Stimulated activated naive B cell treated with anti-CD40 and anti-IgM and Interleukin-4, amounts not matched to agents 10 μg/mL and 1 μg/mL and 100 μg/mL, for 72 hours (primary cell): ENCODE measurements at regions not wholly inside any gene's neighbourhood (a gene's known extent, or its start where the extent isn't known, plus 50 kb on each side); places are given as distances from the start of the nearest gene placed in this dataset.

Experiments
- ATAC-seq, 2 donors: fragments of 150-1000 bp; cut with Tn5 transposase; replicated peaks; 2 replicates each; pipeline ENCODE4 v1.10.0; 2021; ENCODE audit warnings: moderate library complexity in 1 of 2
- DNase-seq: peaks from one replicate; pipeline ENCODE4 v3.0.0; 2021
- H3K27ac Mint-ChIP-seq: one replicate; pipeline ENCODE4 v1.8.0; 2022; ENCODE audit warnings: mild to moderate bottlenecking, mixed read lengths
- H3K27me3 Mint-ChIP-seq, 2 donors: one replicate each; pipeline ENCODE4 v1.8.0; 2022; ENCODE audit warnings: mixed read lengths in 2 of 2
- H3K36me3 Mint-ChIP-seq, 2 donors: one replicate each; pipeline ENCODE4 v1.8.0; 2022; ENCODE audit warnings: mixed read lengths in 2 of 2, mild to moderate bottlenecking in 1 of 2
- H3K4me1 Mint-ChIP-seq, 2 donors: one replicate each; pipeline ENCODE4 v1.8.0; 2022; ENCODE audit warnings: mixed read lengths in 2 of 2, mild to moderate bottlenecking in 1 of 2
- H3K4me3 Mint-ChIP-seq, 2 donors: one replicate each; pipeline ENCODE4 v1.8.0; 2022; ENCODE audit warnings: mild to moderate bottlenecking in 2 of 2, mixed read lengths in 2 of 2, moderate library complexity in 1 of 2
- H3K9me3 Mint-ChIP-seq, 2 donors: one replicate each; pipeline ENCODE4 v1.8.0; 2022; ENCODE audit warnings: mixed read lengths in 2 of 2, mild to moderate bottlenecking in 1 of 2

GRCh38 chr18:53994016-53994415, 230.5 kb downstream of the MBD2 start:
- Mint-ChIP-seq H3K4me3 (no peak overlapping the region), H3K36me3 (no peaks in the 10 kb centered on the region), H3K27ac (no peak overlapping the region), H3K9me3 (peaks cover 0 to 2% of the 10 kb centered on the region in 2 donors), H3K4me1 (no peaks in the 10 kb centered on the region), H3K27me3 (peaks cover 0 to 14% of the 10 kb centered on the region in 2 donors)
- ATAC-seq, result no peak
- DNase-seq, result no peak

- H3K4me3 Mint-ChIP-seq, result no peak overlapping the region
- H3K9me3 Mint-ChIP-seq, result peaks cover 0 to under 1% of the 10 kb centered on the region in 2 donors
- no peak overlapping the region for H3K27ac Mint-ChIP-seq
- DNase-seq (no peak), ATAC-seq (no peak)
- no peaks in the 10 kb centered on the region for H3K4me1 Mint-ChIP-seq
- peaks cover 0 to 7% of the 10 kb centered on the region in 2 donors for H3K27me3 Mint-ChIP-seq
- no peaks in the 10 kb centered on the region for H3K36me3 Mint-ChIP-seq
Observed at GRCh38 chr18:53991805-53992204, 232.7 kb downstream of the MBD2 start.

- Mint-ChIP-seq H3K36me3 (no peaks in the 10 kb centered on the region), H3K4me3 (no peak overlapping the region), H3K27me3 (peaks cover 0 to 5% of the 10 kb centered on the region in 2 donors), H3K9me3 (no peaks in the 10 kb centered on the region), H3K4me1 (no peaks in the 10 kb centered on the region), H3K27ac (no peak overlapping the region)
- DNase-seq (no peak), ATAC-seq (no peak)
Observed at GRCh38 chr18:53991202-53991601, 233.3 kb downstream of the MBD2 start.

GRCh38 chr18:53990485-53990884, 234.0 kb downstream of the MBD2 start:
- Mint-ChIP-seq H3K36me3 (no peaks in the 10 kb centered on the region), H3K27me3 (peaks cover 0 to 5% of the 10 kb centered on the region in 2 donors), H3K4me1 (no peaks in the 10 kb centered on the region), H3K9me3 (no peaks in the 10 kb centered on the region), H3K27ac (no peak overlapping the region), H3K4me3 (no peak overlapping the region)
- ATAC-seq, result no peak
- DNase-seq, result no peak

GRCh38 chr18:53984021-53984420, 240.4 kb downstream of the MBD2 start:
- no peaks in the 10 kb centered on the region for H3K4me1 Mint-ChIP-seq
- ATAC-seq (no peak), DNase-seq (no peak)
- no peak overlapping the region for H3K27ac Mint-ChIP-seq
- no peaks in the 10 kb centered on the region for H3K27me3 Mint-ChIP-seq
- H3K9me3 Mint-ChIP-seq, result peaks cover 3 to 9% of the 10 kb centered on the region in 2 donors
- no peak overlapping the region for H3K4me3 Mint-ChIP-seq
- no peaks in the 10 kb centered on the region for H3K36me3 Mint-ChIP-seq

- Mint-ChIP-seq H3K27ac (no peak overlapping the region), H3K9me3 (peaks cover 10% of the 10 kb centered on the region in 2 donors), H3K36me3 (no peaks in the 10 kb centered on the region), H3K4me1 (no peaks in the 10 kb centered on the region), H3K27me3 (no peaks in the 10 kb centered on the region), H3K4me3 (no peak overlapping the region)
- ATAC-seq (no peak), DNase-seq (no peak)
Observed at GRCh38 chr18:53971331-53971730, 253.1 kb downstream of the MBD2 start.

- ATAC-seq, result no peak
- H3K36me3 Mint-ChIP-seq, result no peaks in the 10 kb centered on the region
- H3K4me1 Mint-ChIP-seq, result no peaks in the 10 kb centered on the region
Observed at GRCh38 chr18:53952700-53953099, 271.8 kb downstream of the MBD2 start.

GRCh38 chr18:53950545-53950944, 273.9 kb downstream of the MBD2 start:
- no peaks in the 10 kb centered on the region for H3K4me1 Mint-ChIP-seq
- H3K27ac Mint-ChIP-seq, result no peak overlapping the region
- no peaks in the 10 kb centered on the region for H3K36me3 Mint-ChIP-seq
- no peak overlapping the region for H3K4me3 Mint-ChIP-seq
- peaks cover 4% of the 10 kb centered on the region in 2 donors for H3K9me3 Mint-ChIP-seq
- no peak for ATAC-seq
- DNase-seq, result no peak
- H3K27me3 Mint-ChIP-seq, result no peaks in the 10 kb centered on the region

More at GRCh38 chr18:53952700-53953099, 271.8 kb downstream of the MBD2 start:
- Mint-ChIP-seq H3K9me3 (peaks cover 0 to 2% of the 10 kb centered on the region in 2 donors), H3K27me3 (no peaks in the 10 kb centered on the region), H3K27ac (no peak overlapping the region), H3K4me3 (no peak overlapping the region)
- DNase-seq, result no peak

- Mint-ChIP-seq H3K9me3 (peaks cover 13 to 15% of the 10 kb centered on the region in 2 donors), H3K27ac (no peak overlapping the region), H3K4me3 (no peak overlapping the region), H3K36me3 (no peaks in the 10 kb centered on the region), H3K27me3 (no peaks in the 10 kb centered on the region), H3K4me1 (no peaks in the 10 kb centered on the region)
- ATAC-seq (no peak), DNase-seq (no peak)
Observed at GRCh38 chr18:53948991-53949390, 275.5 kb downstream of the MBD2 start.

- Mint-ChIP-seq H3K27ac (no peak overlapping the region), H3K4me1 (no peaks in the 10 kb centered on the region), H3K27me3 (no peaks in the 10 kb centered on the region), H3K4me3 (no peak overlapping the region), H3K9me3 (peaks cover 15 to 17% of the 10 kb centered on the region in 2 donors), H3K36me3 (no peaks in the 10 kb centered on the region)
- ATAC-seq (no peak), DNase-seq (no peak)
Observed at GRCh38 chr18:53947092-53947640, 277.3 kb downstream of the MBD2 start.

- H3K4me3 Mint-ChIP-seq, result no peak overlapping the region
Observed at GRCh38 chr18:53946594-53946993, 277.9 kb downstream of the MBD2 start.

GRCh38 chr18:53944721-53945120, 279.7 kb downstream of the MBD2 start:
- ATAC-seq, result no peak

More at GRCh38 chr18:53946594-53946993, 277.9 kb downstream of the MBD2 start:
- Mint-ChIP-seq H3K36me3 (no peaks in the 10 kb centered on the region), H3K27ac (no peak overlapping the region), H3K27me3 (no peaks in the 10 kb centered on the region), H3K9me3 (peaks cover 15 to 17% of the 10 kb centered on the region in 2 donors), H3K4me1 (no peaks in the 10 kb centered on the region)
- no peak for ATAC-seq
- no peak for DNase-seq

GRCh38 chr18:53943326-53943860, 281.1 kb downstream of the MBD2 start:
- no peak for DNase-seq
- H3K4me3 Mint-ChIP-seq, result no peak overlapping the region
- no peaks in the 10 kb centered on the region for H3K4me1 Mint-ChIP-seq
- no peaks in the 10 kb centered on the region for H3K27me3 Mint-ChIP-seq
- no peak overlapping the region for H3K27ac Mint-ChIP-seq
- H3K36me3 Mint-ChIP-seq, result no peaks in the 10 kb centered on the region
- peaks cover 17% of the 10 kb centered on the region in 2 donors for H3K9me3 Mint-ChIP-seq
- no peak for ATAC-seq

More at GRCh38 chr18:53944721-53945120, 279.7 kb downstream of the MBD2 start:
- peaks cover 17% of the 10 kb centered on the region in 2 donors for H3K9me3 Mint-ChIP-seq
- no peaks in the 10 kb centered on the region for H3K4me1 Mint-ChIP-seq
- H3K27me3 Mint-ChIP-seq, result no peaks in the 10 kb centered on the region
- H3K36me3 Mint-ChIP-seq, result no peaks in the 10 kb centered on the region
- no peak overlapping the region for H3K27ac Mint-ChIP-seq
- DNase-seq, result no peak
- no peak overlapping the region for H3K4me3 Mint-ChIP-seq

- no peak for ATAC-seq
- Mint-ChIP-seq H3K36me3 (no peaks in the 10 kb centered on the region), H3K4me3 (no peak overlapping the region), H3K4me1 (no peaks in the 10 kb centered on the region), H3K9me3 (peaks cover 15 to 17% of the 10 kb centered on the region in 2 donors), H3K27ac (no peak overlapping the region), H3K27me3 (no peaks in the 10 kb centered on the region)
- DNase-seq, result no peak
Observed at GRCh38 chr18:53941601-53942338, 282.7 kb downstream of the MBD2 start.

- DNase-seq (no peak), ATAC-seq (no peak)
- Mint-ChIP-seq H3K27me3 (no peaks in the 10 kb centered on the region), H3K4me1 (no peaks in the 10 kb centered on the region), H3K9me3 (peaks cover 0 to 2% of the 10 kb centered on the region in 2 donors), H3K36me3 (no peaks in the 10 kb centered on the region), H3K27ac (no peak overlapping the region), H3K4me3 (no peak overlapping the region)
Observed at GRCh38 chr18:53937037-53937436, 287.4 kb downstream of the MBD2 start.
